IPS-18a (cell line): ENCODE measurements at regions not wholly inside any gene's neighbourhood (a gene's known extent, or its start where the extent isn't known, plus 50 kb on each side); places are given as distances from the start of the nearest gene placed in this dataset.
"Not testable (repeated sequence)": the region's sequence is repeated elsewhere in the genome, so short reads cannot be mapped to it uniquely, and the experiment has no call there.

Experiments used
- H3K27ac ChIP-seq: one replicate; pipeline ENCODE4 v1.5.1; 2013; ENCODE audit warnings: low read length
- H3K27me3 ChIP-seq: one replicate; pipeline ENCODE4 v1.6.1; 2013; ENCODE audit warnings: mild to moderate bottlenecking, low read length; ENCODE audit not compliant: control insufficient read depth, insufficient read depth
- H3K36me3 ChIP-seq: one replicate; pipeline ENCODE4 v1.6.1; 2013; ENCODE audit warnings: low read depth, low read length; ENCODE audit not compliant: control insufficient read depth
- H3K4me1 ChIP-seq: one replicate; pipeline ENCODE4 v1.6.1; 2013; ENCODE audit warnings: low read depth, low read length; ENCODE audit not compliant: control insufficient read depth
- H3K4me3 ChIP-seq: one replicate; pipeline ENCODE4 v1.5.1; 2013; ENCODE audit warnings: low read length
- H3K9ac ChIP-seq: one replicate; pipeline ENCODE4 v1.6.1; 2013; ENCODE audit warnings: mild to moderate bottlenecking, low read length, moderate library complexity
- H3K9me3 ChIP-seq: one replicate; pipeline ENCODE4 v1.6.1; 2013; ENCODE audit warnings: low read depth, low read length; ENCODE audit not compliant: control insufficient read depth

GRCh38 chr15:20367093-20367492, 174.5 kb downstream of the GOLGA6L6 start:
- Histone ChIP-seq H3K36me3 (no peaks in the 10 kb centered on the region), H3K27ac (no peak overlapping the region), H3K4me3 (no peak overlapping the region), H3K9me3 (peaks cover 66% of the 10 kb centered on the region), H3K27me3 (no peaks in the 10 kb centered on the region), H3K4me1 (no peaks in the 10 kb centered on the region), H3K9ac (no peak overlapping the region)

- H3K4me1 ChIP-seq, H3K4me3 ChIP-seq, H3K27ac ChIP-seq, H3K36me3 ChIP-seq, H3K9ac ChIP-seq, H3K27me3 ChIP-seq: not testable (repeated sequence)
- peaks cover 67% of the 10 kb centered on the region for H3K9me3 ChIP-seq
These were observed 178.0 kb downstream of the GOLGA6L6 start for GRCh38 chr15:20363591-20363990.

- no peak overlapping the region for H3K4me3 ChIP-seq
These were observed 180.5 kb downstream of the GOLGA6L6 start for GRCh38 chr15:20361091-20361490.

GRCh38 chr15:20358779-20359414, 182.7 kb downstream of the GOLGA6L6 start:
- Histone ChIP-seq H3K4me3 (no peak overlapping the region), H3K27me3 (no peaks in the 10 kb centered on the region), H3K9ac (no peak overlapping the region), H3K36me3 (no peaks in the 10 kb centered on the region), H3K9me3 (peaks cover 37% of the 10 kb centered on the region), H3K4me1 (no peaks in the 10 kb centered on the region), H3K27ac (no peak overlapping the region)

More at GRCh38 chr15:20361091-20361490, 180.5 kb downstream of the GOLGA6L6 start:
- Histone ChIP-seq H3K9me3 (peaks cover 48% of the 10 kb centered on the region), H3K36me3 (no peaks in the 10 kb centered on the region), H3K27ac (no peak overlapping the region), H3K9ac (no peak overlapping the region), H3K4me1 (no peaks in the 10 kb centered on the region), H3K27me3 (no peaks in the 10 kb centered on the region)

GRCh38 chr15:20358066-20358778, 183.4 kb downstream of the GOLGA6L6 start:
- H3K9ac ChIP-seq, result no peak overlapping the region
- no peak overlapping the region for H3K4me3 ChIP-seq
- no peaks in the 10 kb centered on the region for H3K36me3 ChIP-seq
- no peak overlapping the region for H3K27ac ChIP-seq
- H3K4me1 ChIP-seq, result no peaks in the 10 kb centered on the region
- peaks cover 38% of the 10 kb centered on the region for H3K9me3 ChIP-seq
- H3K27me3 ChIP-seq, result no peaks in the 10 kb centered on the region

- no peaks in the 10 kb centered on the region for H3K4me1 ChIP-seq
- no peaks in the 10 kb centered on the region for H3K36me3 ChIP-seq
- no peak overlapping the region for H3K27ac ChIP-seq
- peaks cover 44% of the 10 kb centered on the region for H3K9me3 ChIP-seq
- H3K9ac ChIP-seq, result no peak overlapping the region
- no peaks in the 10 kb centered on the region for H3K27me3 ChIP-seq
- H3K4me3 ChIP-seq, result no peak overlapping the region
These were observed 184.0 kb downstream of the GOLGA6L6 start for GRCh38 chr15:20357481-20358065.

- H3K36me3 ChIP-seq, result no peaks in the 10 kb centered on the region
- no peak overlapping the region for H3K27ac ChIP-seq
- no peaks in the 10 kb centered on the region for H3K4me1 ChIP-seq
- H3K9me3 ChIP-seq, result peaks cover 46% of the 10 kb centered on the region
- H3K9ac ChIP-seq, result no peak overlapping the region
- H3K4me3 ChIP-seq, result peak overlapping the region; percentile 39
- H3K27me3 ChIP-seq, result no peaks in the 10 kb centered on the region
These were observed 184.6 kb downstream of the GOLGA6L6 start for GRCh38 chr15:20356911-20357480.

GRCh38 chr15:20356444-20356910, 185.1 kb downstream of the GOLGA6L6 start:
- Histone ChIP-seq H3K4me3 (peak overlapping the region; percentile 39), H3K9me3 (peaks cover 47% of the 10 kb centered on the region), H3K4me1 (no peaks in the 10 kb centered on the region), H3K9ac (no peak overlapping the region), H3K27me3 (no peaks in the 10 kb centered on the region), H3K27ac (no peak overlapping the region), H3K36me3 (no peaks in the 10 kb centered on the region)

- no peak overlapping the region for H3K4me3 ChIP-seq
- peaks cover 39% of the 10 kb centered on the region for H3K9me3 ChIP-seq
- no peak overlapping the region for H3K9ac ChIP-seq
- no peaks in the 10 kb centered on the region for H3K36me3 ChIP-seq
- no peak overlapping the region for H3K27ac ChIP-seq
- no peaks in the 10 kb centered on the region for H3K4me1 ChIP-seq
- H3K27me3 ChIP-seq, result no peaks in the 10 kb centered on the region
These were observed 186.2 kb downstream of the GOLGA6L6 start for GRCh38 chr15:20355256-20355868.

- not testable (repeated sequence) for H3K9ac ChIP-seq, H3K27ac ChIP-seq, H3K36me3 ChIP-seq, H3K4me1 ChIP-seq, H3K4me3 ChIP-seq, H3K27me3 ChIP-seq
- peaks cover 38% of the 10 kb centered on the region for H3K9me3 ChIP-seq
These were observed 186.7 kb downstream of the GOLGA6L6 start for GRCh38 chr15:20354884-20355223.
